NCI-H524 treated with DMSO at 0.1 percent for 48 hours (cell line): ENCODE measurements at regions not wholly inside any gene's neighbourhood (a gene's known extent, or its start where the extent isn't known, plus 50 kb on each side); places are given as distances from the start of the nearest gene placed in this dataset.
A peak's percentile ranks its signal among the peaks of the same experiment; 100 is the strongest.
"Not testable (repeated sequence)": the region's sequence is repeated elsewhere in the genome, so short reads cannot be mapped to it uniquely, and the experiment has no call there.

Experiments used
- DNase-seq: peaks from one replicate; lab custom pipeline; 2025; lab: John Stamatoyannopoulos, UW

- no peak for DNase-seq
Observed at GRCh38 chr5:161036296-161036695, 184.3 kb upstream of the ATP10B start.

DNA sequence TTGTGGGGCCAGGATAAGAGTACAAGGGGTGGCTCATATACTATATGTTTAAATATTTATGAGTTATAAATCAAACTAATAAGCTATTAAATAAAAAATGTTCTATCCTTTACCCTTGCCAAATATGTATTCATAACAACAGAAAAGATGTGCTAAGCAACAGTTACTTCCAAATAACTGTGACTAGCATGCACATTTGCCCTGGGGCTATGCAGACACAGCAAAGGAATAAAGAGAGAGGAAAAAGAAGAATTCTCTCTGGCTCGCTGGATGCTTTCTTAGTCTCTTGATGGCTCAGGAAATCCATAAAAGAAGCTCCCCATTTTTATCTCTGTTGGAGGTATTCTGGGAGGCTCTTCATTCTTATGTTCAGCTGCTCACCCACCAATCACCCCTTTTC, 182.4 kb upstream of the ATP10B start:
- DNase-seq = no peak

DNA sequence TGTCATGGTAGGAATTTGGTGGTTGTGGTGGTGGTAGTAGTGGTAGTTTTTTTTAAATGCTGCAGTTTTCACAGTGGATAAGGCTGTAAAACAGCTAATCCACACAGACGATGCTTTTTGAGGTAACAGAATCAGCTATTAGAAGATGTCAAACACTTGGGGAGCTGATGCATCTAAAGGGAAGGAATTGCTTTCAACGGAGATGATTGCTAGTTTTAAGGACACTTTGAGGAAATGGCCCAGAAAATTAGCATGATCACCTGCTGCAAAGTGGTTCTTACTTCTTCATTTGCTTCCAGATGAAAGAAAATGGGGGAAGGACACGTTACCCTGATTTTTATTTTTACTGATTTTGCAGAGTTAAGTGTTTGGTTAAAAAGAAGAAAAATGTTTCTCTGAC, 178.2 kb upstream of the ATP10B start:
- no peak for DNase-seq

GRCh38 chr5:161027763-161028162, 175.8 kb upstream of the ATP10B start:
- no peak for DNase-seq

- no peak for DNase-seq
Observed at GRCh38 chr5:161023551-161023950, 171.5 kb upstream of the ATP10B start.

DNA sequence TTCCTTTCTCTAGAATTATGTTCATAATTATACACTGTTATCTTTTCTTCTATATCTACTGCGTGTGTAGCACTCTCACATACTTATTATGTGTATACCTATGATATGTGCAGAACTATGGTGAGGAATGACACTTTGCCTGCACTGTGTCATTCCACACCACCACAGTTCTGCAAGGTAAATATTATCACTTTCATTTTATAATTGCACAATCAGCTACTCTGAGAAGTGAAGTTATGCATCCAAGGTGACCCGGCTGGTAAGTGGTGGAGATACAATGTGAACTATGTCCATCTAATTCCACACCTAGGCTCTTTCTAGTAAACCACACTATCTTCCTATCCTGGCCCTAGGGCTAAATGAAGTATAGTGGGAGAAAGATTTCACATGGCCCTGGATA, 170.1 kb upstream of the ATP10B start:
- no peak for DNase-seq

- DNase-seq = no peak
Observed at GRCh38 chr5:161009817-161010216, 157.8 kb upstream of the ATP10B start.

DNA sequence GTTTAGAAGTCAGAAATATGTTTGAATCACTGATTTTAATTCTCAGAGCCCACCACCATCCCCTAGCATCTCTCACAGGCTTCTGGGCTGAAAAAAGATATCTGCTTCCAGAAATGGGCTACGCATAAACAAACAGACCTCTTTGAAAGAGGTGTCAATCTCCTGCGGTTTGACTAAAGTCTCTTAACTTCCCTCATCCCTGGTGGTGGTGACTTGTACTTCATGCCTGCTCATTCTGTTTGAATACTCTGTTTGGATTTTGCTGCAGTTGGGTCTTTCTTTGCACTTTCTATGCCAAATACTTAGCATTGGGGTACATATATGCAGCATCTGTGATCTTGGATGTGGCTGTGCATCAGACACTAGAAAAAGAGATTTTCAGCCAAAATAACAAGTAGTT, 157.2 kb upstream of the ATP10B start:
- DNase-seq = no peak

DNA sequence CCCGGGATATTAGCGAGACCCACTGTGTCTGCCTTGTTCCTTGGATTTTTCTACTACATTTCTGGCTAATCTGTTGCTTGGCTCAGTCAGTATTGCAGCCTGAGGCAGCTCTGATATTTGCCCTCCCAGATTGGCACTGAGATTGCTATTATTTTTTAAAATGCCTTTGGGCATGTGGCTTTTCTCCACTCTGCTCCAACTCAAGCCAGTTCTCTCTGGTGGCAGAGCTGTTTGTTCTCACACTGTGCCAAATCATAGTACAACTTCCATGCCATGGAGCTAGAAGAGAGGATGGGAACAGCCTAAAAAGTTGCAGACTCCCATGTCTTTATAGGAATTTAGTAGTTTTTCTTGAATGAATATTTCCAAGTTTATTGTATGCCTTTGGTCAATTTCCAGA, 155.9 kb upstream of the ATP10B start:
- DNase-seq = no peak

DNA sequence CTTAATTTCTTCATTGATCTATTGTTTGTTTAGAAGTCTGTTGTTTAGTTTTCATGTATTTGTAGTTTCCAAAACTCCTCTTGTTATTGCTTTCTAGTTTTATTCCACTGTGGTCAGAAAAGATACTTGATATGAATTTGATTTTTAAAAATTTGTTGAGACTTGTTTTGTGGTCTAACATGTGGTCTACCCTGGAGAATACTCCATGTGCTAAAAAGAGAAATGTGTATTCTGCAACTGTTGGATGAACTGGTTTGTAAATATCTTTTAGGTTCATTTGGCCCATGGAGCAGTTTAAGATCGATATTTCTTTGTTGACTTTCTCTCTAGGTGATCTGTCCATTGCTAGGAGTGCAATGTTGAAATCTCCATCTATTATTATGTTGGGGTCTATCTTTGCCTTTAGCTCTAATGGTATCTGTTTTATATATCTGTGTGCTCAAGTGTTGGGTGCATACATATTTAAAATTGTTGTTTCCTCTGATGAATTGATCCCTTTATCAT, 150.6 kb upstream of the ATP10B start:
- no peak for DNase-seq

DNA sequence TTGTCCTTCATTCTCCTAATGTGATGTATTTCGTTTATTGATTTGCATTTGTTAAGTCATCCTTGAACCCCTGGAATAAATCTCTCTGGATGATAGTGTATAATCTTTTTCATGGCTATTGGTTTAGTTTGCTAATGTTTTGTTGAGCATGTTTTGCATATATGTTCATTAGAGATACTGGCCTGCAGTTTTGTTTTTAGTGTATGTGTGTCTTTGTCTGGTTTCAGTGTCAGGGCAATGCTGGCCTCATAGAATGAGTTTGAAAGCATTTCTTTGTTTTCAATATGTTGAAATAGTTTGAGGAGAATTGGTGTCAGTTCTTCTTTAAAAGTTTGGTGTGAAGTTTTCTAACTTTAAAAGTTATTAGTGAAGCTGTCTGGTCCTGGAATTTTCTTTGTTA, 149.6 kb upstream of the ATP10B start:
- no peak for DNase-seq

- DNase-seq = not testable (repeated sequence)
Observed at GRCh38 chr5:161001142-161001541, 149.1 kb upstream of the ATP10B start.

DNA sequence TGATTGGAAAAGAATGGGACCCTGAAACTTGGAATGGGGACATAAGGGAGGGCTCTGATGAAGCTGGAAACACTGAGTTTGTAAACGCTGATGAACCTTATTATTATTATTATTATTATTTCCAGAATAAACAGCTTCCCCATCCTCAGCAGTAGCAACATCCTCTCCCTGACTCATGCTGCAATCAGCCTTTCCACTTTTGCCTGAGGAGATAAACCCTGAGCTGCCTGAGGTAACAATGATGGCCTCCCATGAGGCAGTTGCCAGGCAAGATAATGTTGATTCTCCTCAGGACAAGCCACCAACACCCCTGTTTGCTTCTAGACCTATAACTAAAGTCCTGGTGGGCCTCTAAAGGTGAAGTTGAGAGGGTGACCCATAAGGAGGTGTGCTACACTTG, 139.2 kb upstream of the ATP10B start:
- no peak for DNase-seq

- no peak for DNase-seq
Observed at GRCh38 chr5:160979385-160979784, 127.4 kb upstream of the ATP10B start.

DNA sequence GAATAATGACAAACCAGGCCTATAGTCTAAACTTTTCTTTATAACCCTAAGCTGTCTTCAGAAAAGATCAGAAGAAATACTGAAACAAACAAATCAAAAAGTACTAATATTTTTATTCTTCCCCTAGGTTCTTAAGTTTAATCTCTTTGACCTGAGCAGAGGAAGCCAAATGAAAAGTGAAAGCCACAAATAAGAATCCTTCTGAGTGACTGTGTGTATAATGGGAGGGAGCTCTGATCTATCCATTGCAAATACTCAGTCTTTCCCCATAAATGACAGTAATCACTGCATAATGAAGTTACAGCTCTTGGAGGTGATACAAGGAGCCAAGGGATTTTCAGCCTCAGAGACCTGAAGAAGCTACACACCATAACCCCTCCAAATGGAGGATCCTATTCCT, 126.9 kb upstream of the ATP10B start:
- DNase-seq = no peak

GRCh38 chr5:160976181-160976580, 124.2 kb upstream of the ATP10B start:
- DNase-seq = no peak

DNA sequence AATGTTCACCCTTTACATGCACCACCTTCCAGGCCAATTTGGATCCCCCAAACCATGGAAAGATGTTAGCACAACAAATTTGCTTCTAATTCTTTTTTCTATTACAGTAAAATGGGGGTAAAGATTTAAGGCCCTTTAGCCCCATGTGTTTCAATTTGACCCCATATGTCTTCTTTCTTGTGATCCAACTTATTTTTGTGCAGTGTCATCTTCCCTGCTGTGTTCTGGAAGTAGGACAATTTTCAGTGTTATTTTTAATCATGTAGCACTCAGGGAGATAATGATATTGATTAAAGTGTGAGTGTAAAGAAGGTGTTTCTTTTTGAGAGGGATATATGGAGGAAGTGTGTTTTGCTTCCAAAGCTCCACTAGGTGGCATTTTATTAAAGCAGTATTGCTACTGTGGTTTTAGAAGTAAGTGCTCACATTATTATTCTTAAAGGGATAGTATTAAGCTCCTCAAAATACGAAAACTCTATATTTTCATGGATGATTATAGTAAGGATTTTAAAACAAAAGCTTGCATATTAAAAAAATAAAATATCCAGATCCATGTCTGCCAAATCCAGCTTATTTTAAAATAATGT, 118.7 kb upstream of the ATP10B start:
- DNase-seq = peak; percentile 11

- DNase-seq = no peak
Observed at GRCh38 chr5:160969645-160970044, 117.6 kb upstream of the ATP10B start.

GRCh38 chr5:160968480-160968879, 116.5 kb upstream of the ATP10B start:
- DNase-seq = no peak

- peak; percentile 75 for DNase-seq
Observed at GRCh38 chr5:160966921-160967320, 114.9 kb upstream of the ATP10B start.

DNA sequence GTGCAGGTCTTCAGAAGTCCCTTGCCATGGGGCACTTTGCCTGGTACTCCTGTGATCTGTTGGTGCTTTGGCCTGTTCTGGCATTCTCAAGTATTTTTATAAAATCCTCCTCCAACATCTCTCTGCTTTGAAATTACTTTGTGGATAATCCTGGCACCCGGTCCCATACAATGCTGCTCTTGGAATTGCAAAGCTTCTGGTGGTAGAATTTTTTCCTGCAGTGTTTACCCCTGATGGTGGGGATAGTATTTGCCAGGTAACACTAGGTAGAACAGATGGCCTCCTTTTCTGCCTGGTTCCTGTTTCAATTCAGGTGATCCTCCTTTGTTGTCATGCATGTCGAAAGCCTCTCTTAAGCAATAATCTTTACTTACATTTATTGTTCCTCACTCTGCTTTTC, 109.8 kb upstream of the ATP10B start:
- DNase-seq = no peak

- DNase-seq = no peak
Observed at GRCh38 chr5:160961038-160961437, 109.0 kb upstream of the ATP10B start.

- DNase-seq = no peak
Observed at GRCh38 chr5:160960592-160960991, 108.6 kb upstream of the ATP10B start.

DNA sequence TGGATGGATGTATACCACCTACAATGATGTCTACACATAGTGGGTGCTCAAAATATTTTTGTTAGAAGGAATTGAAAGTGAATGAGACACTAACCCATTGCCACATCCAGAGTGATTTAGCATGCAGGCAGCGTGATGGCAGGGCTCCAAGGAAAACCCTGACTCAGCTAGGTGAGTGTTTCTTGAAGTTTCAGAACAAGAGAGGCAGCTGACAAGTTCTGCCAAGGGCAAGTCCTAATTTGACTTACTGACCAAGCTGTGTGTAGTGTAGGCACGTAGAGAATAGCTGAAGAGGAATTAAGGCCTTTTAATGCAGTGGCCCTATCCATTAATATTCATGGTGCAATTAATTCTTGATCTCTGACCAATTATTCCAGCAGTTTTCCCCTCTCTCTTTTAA, 107.8 kb upstream of the ATP10B start:
- no peak for DNase-seq
